HepG2 (cell line): ENCODE measurements at regions not wholly inside any gene's neighbourhood (a gene's known extent, or its start where the extent isn't known, plus 50 kb on each side); places are given as distances from the start of the nearest gene placed in this dataset.

Source experiments
- ATAC-seq: fragments of 200-7000 bp; cut with Tn5 transposase; 3 replicates; pipeline ENCODE4 v1.9.1; 2020; ENCODE audit warnings: mild to moderate bottlenecking, moderate library complexity
- BruUV-seq: library from RNA; stranded (reverse); fragments of 400-500 nt; replicated peaks from 2 replicates; lab custom pipeline; 2021; lab: Mats Ljungman, UMichigan
- CTCF ChIA-PET: fragments of 300-600 bp; formaldehyde crosslinking; extraction: SDS; loops from one replicate; lab custom pipeline; 2021; ENCODE audit warnings: low total read pairs, inconsistent platforms, low intra/inter-chr PET ratio; lab: Yijun Ruan, JAX
- POLR2A ChIA-PET: fragments of 350-600 bp; sonication (Branson Sonifier 250); formaldehyde crosslinking; loops from one replicate; lab custom pipeline; 2020; ENCODE audit warnings: antibody characterized with exemption, inconsistent platforms; lab: Yijun Ruan, JAX
- DNase-seq: peaks from one replicate; pipeline ENCODE4 v3.0.0-alpha.2; 2015; ENCODE audit warnings: low spot score
- FAIRE-seq: peaks from 3 replicates; lab custom pipeline; 2011; peaks lifted over from hg19 to GRCh38; lab: Jason Lieb, UNC
- H2AFZ ChIP-seq: one replicate; pipeline ENCODE4 v1.6.1; 2011; ENCODE audit warnings: low read length, inconsistent platforms
- H3K27ac ChIP-seq: fragments of 300-600 bp; 3 replicates; pipeline ENCODE4 v1.8.0; 2011; ENCODE audit warnings: mixed run types, mild to moderate bottlenecking, mixed read lengths, low read length, inconsistent platforms; ENCODE audit not compliant: insufficient read depth; ENCODE audit errors: extremely low read length
- H3K27me3 ChIP-seq, 2 experiments: fragments of 200-600 bp in 1 of 2; 2 replicates in 1 of 2; 3 replicates in 1 of 2; pipeline versions ENCODE4 v1.6.0 to v1.8.0; 2011; ENCODE audit warnings: low read length in 2 of 2, mild to moderate bottlenecking in 2 of 2, moderate library complexity in 2 of 2, inconsistent platforms in 1 of 2; ENCODE audit not compliant: insufficient read depth in 2 of 2, control insufficient read depth in 1 of 2
- H3K36me3 ChIP-seq, 2 experiments: fragments of 200-600 bp in 1 of 2; replicated peaks in 1 of 2; 2 replicates in 1 of 2; 3 replicates in 1 of 2; pipeline versions ENCODE4 v1.5.1 to v1.8.0; 2011; ENCODE audit warnings: low read length in 2 of 2, inconsistent platforms in 1 of 2; ENCODE audit not compliant: insufficient read depth in 2 of 2, control insufficient read depth in 1 of 2
- H3K4me1 ChIP-seq: 2 replicates; pipeline ENCODE4 v1.5.1; 2012; ENCODE audit warnings: low read length, inconsistent platforms; ENCODE audit not compliant: insufficient read depth
- H3K4me2 ChIP-seq: 2 replicates; pipeline ENCODE4 v1.6.0; 2011; ENCODE audit warnings: low read depth, low read length, inconsistent platforms
- H3K4me3 ChIP-seq, 3 experiments: fragments of 200-600 bp in 1 of 3; sonication (generic), shearing (Covaris generic) in 1 of 3; replicated peaks in 1 of 3; 2 replicates each; pipeline ENCODE4 v1.5.1; 2011 to 2016; ENCODE audit warnings: low read length in 3 of 3, inconsistent platforms in 2 of 3, low read depth in 2 of 3, mild to moderate bottlenecking in 2 of 3, control low read depth in 1 of 3, mixed read lengths in 1 of 3; ENCODE audit not compliant: insufficient read depth in 1 of 3
- H3K79me2 ChIP-seq: one replicate; pipeline ENCODE4 v1.6.1; 2011; ENCODE audit warnings: low read length, inconsistent platforms; ENCODE audit not compliant: insufficient read depth
- H3K9ac ChIP-seq: 2 replicates; pipeline ENCODE4 v1.6.0; 2011; ENCODE audit warnings: mild to moderate bottlenecking, low read depth, low read length, inconsistent platforms; ENCODE audit not compliant: insufficient read depth
- H3K9me3 ChIP-seq: 2 replicates; pipeline ENCODE4 v1.5.1; 2012; ENCODE audit warnings: mild to moderate bottlenecking, low read length
- H4K20me1 ChIP-seq: 2 replicates; pipeline ENCODE4 v1.6.0; 2011; ENCODE audit warnings: inconsistent platforms, mild to moderate bottlenecking, low read length, moderate library complexity; ENCODE audit not compliant: insufficient read depth
- BRCA1 ChIP-seq: sonication (generic); formaldehyde crosslinking; IDR thresholded peaks from 2 replicates; pipeline ENCODE4 v1.4.0; 2020; ENCODE audit warnings: missing genetic modification reagents
- CHCHD3 ChIP-seq: sonication (generic); formaldehyde crosslinking; IDR thresholded peaks from 2 replicates; pipeline ENCODE4 v1.8.0; 2022; ENCODE audit warnings: mild to moderate bottlenecking, missing genetic modification reagents, moderate library complexity
- EHMT2 ChIP-seq: fragments of 200-600 bp; sonication (generic); IDR thresholded peaks from 2 replicates; pipeline ENCODE4 v1.7.0; 2017; ENCODE audit warnings: antibody characterized with exemption, low read depth, low read length, borderline replicate concordance
- FOXO1 ChIP-seq: sonication (generic); formaldehyde crosslinking; IDR thresholded peaks from 2 replicates; pipeline ENCODE4 v1.4.0; 2020; ENCODE audit warnings: missing genetic modification reagents
- GZF1 ChIP-seq: sonication (generic); formaldehyde crosslinking; IDR thresholded peaks from 2 replicates; pipeline ENCODE4 v1.5.1; 2020; ENCODE audit warnings: mild to moderate bottlenecking, missing genetic modification reagents
- MLLT10 ChIP-seq: sonication (generic); formaldehyde crosslinking; IDR thresholded peaks from 2 replicates; pipeline ENCODE4 v1.4.0; 2020; ENCODE audit warnings: missing genetic modification reagents
- NFYB ChIP-seq: sonication (generic); formaldehyde crosslinking; IDR thresholded peaks from 2 replicates; pipeline ENCODE4 v1.4.0; 2020; ENCODE audit warnings: missing genetic modification reagents
- ZFP62 ChIP-seq: sonication (generic); formaldehyde crosslinking; IDR thresholded peaks from 2 replicates; pipeline ENCODE4 v1.4.0; 2020; ENCODE audit warnings: missing genetic modification reagents
- ZNF205 ChIP-seq: IDR thresholded peaks from 2 replicates; pipeline ENCODE4 v1.6.1; 2018; ENCODE audit warnings: missing biosample characterization, missing genetic modification reagents
- ZNF468 ChIP-seq: sonication (generic); formaldehyde crosslinking; IDR thresholded peaks from 2 replicates; pipeline ENCODE4 v1.8.0; 2022; ENCODE audit warnings: mild to moderate bottlenecking, moderate library complexity, missing genetic modification reagents
- ZNF557 ChIP-seq: sonication (generic); formaldehyde crosslinking; IDR thresholded peaks from 2 replicates; pipeline ENCODE4 v1.4.0; 2020; ENCODE audit warnings: missing genetic modification reagents
- WGBS: methylation state at CpG from one replicate; pipeline ENCODE4 v1.1.6; 2017; ENCODE audit warnings: low lambda C conversion rate; 5-methylcytosine and 5-hydroxymethylcytosine counted together
- in situ Hi-C: cut with HindIII; loops from 2 replicates; pipeline ENCODE4 v1.10.0; 2017; ENCODE audit warnings: low pct_unique_long_range_greater_than_20kb; ENCODE audit not compliant: extremely low pct_ligation_motif_present
- intact Hi-C: fragments of 100-400 bp; cut with micrococcal nuclease; formaldehyde crosslinking; loops from one replicate; pipeline ENCODE4 v1.10.0; 2022; ENCODE audit not compliant: unreplicated experiment
- TF ChIP-seq, protein P1 (sequence below): IDR thresholded peaks from 2 replicates; pipeline ENCODE4 v1.6.1; 2012; ENCODE audit warnings: inconsistent platforms
- TF ChIP-seq, protein P2 (sequence below): sonication (generic); formaldehyde crosslinking; IDR thresholded peaks from 2 replicates; pipeline ENCODE4 v1.5.1; 2020; ENCODE audit warnings: missing genetic modification reagents, mild to moderate bottlenecking, borderline replicate concordance

DNA sequence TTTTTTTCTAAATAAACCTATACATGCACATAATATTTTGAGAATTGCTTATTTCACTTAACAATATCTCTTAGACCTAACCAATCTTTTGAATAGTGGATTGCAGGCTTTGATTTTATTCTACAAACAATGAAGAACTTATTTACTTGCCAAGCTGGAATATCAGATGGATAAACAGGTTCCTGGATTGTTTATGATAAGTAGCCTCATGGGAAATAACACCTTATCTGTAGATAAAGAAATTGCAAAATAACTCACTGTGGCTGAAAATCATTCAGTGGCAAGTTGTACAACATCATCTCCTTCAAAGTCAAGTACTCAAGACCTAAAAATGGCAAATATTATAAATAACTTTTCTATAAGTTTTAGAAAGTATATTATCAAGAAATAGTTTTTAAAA is 335.4 kb upstream of the ATP2B1 start:
- no peak for FAIRE-seq
- ATAC-seq, result no peak
- Histone ChIP-seq H3K27me3 (no peaks in the 10 kb centered on the region), H3K4me2 (no peak overlapping the region), H3K36me3 (no peaks in the 10 kb centered on the region), H3K27ac (no peak overlapping the region), H3K79me2 (no peaks in the 10 kb centered on the region), H3K9me3 (no peaks in the 10 kb centered on the region), H2AFZ (no peak overlapping the region), H3K9ac (no peak overlapping the region), H4K20me1 (no peaks in the 10 kb centered on the region), H3K4me1 (no peaks in the 10 kb centered on the region), H3K4me3 (no peak overlapping the region)
- TF ChIP-seq CHCHD3 (CRISPR knock-in tag) (no peak), NFYB (CRISPR knock-in tag) (no peak), BRCA1 (CRISPR knock-in tag) (no peak), MLLT10 (CRISPR knock-in tag) (no peak), GZF1 (CRISPR knock-in tag) (no peak), FOXO1 (CRISPR knock-in tag) (no peak), ZNF557 (CRISPR knock-in tag) (no peak)
- TF ChIP-seq, protein P1, sequence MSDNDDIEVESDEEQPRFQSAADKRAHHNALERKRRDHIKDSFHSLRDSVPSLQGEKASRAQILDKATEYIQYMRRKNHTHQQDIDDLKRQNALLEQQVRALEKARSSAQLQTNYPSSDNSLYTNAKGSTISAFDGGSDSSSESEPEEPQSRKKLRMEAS, result no peak
- no peak for DNase-seq
- ChIA-PET POLR2A (no interaction called here), CTCF (no interaction called here)
- no TSS peak for BruUV-seq
- intact Hi-C loops, result no loop called here
- in situ Hi-C loops, result no loop called here

DNA sequence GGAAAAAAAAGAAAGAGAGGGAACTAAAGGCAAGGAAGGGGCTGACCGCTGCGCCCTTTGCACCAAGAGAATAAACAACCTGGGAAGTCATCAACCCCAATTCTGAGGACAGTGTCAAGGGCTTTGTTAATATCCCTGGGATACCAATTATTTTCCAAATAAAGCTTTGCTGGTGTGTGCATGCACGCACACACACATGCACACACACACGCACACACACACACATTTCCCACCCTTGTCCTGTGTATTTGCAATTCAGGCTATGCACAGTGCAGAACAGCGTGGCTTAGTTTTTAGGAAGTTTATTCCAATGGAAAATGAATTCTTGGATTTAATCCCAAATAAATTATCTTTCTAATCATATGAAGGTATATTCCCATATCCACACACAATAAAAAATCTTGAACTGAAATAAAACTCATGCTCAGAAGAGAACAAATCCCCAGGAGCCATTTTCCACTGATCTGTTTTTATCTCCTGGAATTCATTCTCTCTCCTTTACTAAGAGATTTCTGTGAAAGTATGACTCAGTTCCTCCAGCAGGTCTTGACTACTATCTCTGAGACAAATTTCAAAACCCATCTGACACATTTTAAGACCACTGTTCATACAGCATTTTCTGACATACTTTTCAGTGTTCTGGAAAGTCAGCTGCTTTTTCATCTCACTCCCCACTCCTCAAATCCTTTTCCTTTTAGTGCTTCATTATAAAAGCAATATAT is 334.4 kb upstream of the ATP2B1 start:
- H3K4me2 ChIP-seq, result no peak overlapping the region
- in situ Hi-C loops (no loop called here), intact Hi-C loops (no loop called here)
- H3K27ac ChIP-seq, result no peak overlapping the region
- no peak overlapping the region for H3K4me3 ChIP-seq
- no peaks in the 10 kb centered on the region for H3K4me1 ChIP-seq
- H3K36me3 ChIP-seq, result no peaks in the 10 kb centered on the region
- ChIA-PET CTCF (no interaction called here), POLR2A (no interaction called here)
- TF ChIP-seq ZFP62, result no peak
- TF ChIP-seq ZNF205 (CRISPR knock-in tag), result no peak
- no peak for TF ChIP-seq GZF1 (CRISPR knock-in tag)
- TF ChIP-seq, protein P2, sequence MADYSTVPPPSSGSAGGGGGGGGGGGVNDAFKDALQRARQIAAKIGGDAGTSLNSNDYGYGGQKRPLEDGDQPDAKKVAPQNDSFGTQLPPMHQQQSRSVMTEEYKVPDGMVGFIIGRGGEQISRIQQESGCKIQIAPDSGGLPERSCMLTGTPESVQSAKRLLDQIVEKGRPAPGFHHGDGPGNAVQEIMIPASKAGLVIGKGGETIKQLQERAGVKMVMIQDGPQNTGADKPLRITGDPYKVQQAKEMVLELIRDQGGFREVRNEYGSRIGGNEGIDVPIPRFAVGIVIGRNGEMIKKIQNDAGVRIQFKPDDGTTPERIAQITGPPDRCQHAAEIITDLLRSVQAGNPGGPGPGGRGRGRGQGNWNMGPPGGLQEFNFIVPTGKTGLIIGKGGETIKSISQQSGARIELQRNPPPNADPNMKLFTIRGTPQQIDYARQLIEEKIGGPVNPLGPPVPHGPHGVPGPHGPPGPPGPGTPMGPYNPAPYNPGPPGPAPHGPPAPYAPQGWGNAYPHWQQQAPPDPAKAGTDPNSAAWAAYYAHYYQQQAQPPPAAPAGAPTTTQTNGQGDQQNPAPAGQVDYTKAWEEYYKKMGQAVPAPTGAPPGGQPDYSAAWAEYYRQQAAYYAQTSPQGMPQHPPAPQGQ (CRISPR knock-in tag), result no peak
- no peak for TF ChIP-seq ZNF468 (CRISPR knock-in tag)
- TF ChIP-seq EHMT2, result no peak
- BruUV-seq, result no TSS peak
- H3K27me3 ChIP-seq, result no peaks in the 10 kb centered on the region
- no peaks in the 10 kb centered on the region for H4K20me1 ChIP-seq
- WGBS, result 25% methylated on average over 5 of the region's 5 CpGs
- no peak for FAIRE-seq
- no peak overlapping the region for H3K9ac ChIP-seq
- H3K9me3 ChIP-seq, result no peaks in the 10 kb centered on the region
- H3K79me2 ChIP-seq, result no peaks in the 10 kb centered on the region
- H2AFZ ChIP-seq, result no peak overlapping the region
- no peak for DNase-seq
- no peak for ATAC-seq
